HG03135 (cell line): ENCODE measurements at regions not wholly inside any gene's neighbourhood (a gene's known extent, or its start where the extent isn't known, plus 50 kb on each side); places are given as distances from the start of the nearest gene placed in this dataset.
"Not testable (repeated sequence)": the region's sequence is repeated elsewhere in the genome, so short reads cannot be mapped to it uniquely, and the experiment has no call there.

Source experiments
- ATAC-seq: cut with Tn5 transposase; IDR thresholded peaks from one replicate; pipeline ENCODE4 v1.9.1; 2021; ENCODE audit warnings: mild to moderate bottlenecking, moderate library complexity; ENCODE audit not compliant: unreplicated experiment

DNA sequence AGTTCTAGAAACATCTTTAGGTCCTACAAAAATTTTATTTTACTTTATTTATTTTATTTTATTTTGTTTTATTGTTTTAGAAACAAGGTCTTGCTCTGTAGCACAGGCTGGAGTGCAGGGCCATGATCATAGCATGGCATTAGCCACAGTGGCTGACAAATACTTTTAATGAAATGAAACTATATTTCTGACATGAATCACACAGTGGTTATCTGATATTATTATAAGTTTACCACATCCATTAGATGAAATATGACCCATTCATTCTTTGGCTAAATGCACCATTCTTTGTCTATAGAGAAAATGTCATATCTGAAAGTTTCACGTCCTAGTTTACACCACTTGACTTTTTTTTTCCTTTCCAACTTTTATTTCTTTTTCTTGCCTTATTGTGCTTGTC, 613.4 kb upstream of the ADAMTS5 start:
- ATAC-seq = no peak

- no peak for ATAC-seq
Observed at GRCh38 chr21:27578741-27579265, 611.9 kb upstream of the ADAMTS5 start.

- ATAC-seq = no peak
Observed at GRCh38 chr21:27572696-27573095, 605.8 kb upstream of the ADAMTS5 start.

DNA sequence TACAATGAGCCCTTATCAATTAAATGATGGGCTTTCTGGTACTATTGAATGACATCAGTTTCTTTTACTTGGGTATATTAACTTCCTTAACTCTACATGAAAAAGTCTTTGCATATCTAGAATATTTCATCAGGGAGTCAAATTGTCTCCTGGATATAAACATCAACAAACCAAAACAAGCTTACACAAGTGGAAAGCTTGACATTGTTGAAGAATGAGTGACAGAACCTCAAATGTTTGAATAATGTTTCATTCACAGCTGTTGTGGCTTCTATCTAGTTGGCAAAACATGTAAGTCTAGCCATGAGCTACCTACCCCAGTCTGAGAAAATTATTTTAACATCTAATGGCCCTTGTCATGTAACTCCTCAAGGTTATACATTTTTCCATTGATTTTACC, 604.8 kb upstream of the ADAMTS5 start:
- no peak for ATAC-seq

GRCh38 chr21:27570306-27570868, 603.5 kb upstream of the ADAMTS5 start:
- no peak for ATAC-seq

DNA sequence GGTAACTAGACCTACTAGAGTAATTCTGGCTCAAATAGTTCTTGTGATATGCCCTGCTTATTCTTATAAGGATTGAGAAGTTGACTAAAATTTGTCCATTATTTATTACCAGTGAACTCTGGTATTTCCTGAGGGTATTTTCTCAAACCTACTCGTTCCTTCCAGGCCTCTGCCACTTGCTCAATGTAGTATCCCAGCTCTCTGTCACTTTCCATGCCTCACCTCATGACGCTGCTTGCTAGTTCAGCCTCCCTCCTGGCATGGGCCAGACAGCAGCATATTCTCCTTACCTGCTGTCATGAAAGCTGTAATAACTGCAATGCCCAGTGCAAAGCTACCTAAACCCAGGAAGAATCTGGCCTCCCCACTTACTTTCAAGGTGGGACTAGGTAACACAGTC, 602.9 kb upstream of the ADAMTS5 start:
- no peak for ATAC-seq

- ATAC-seq = no peak
Observed at GRCh38 chr21:27569091-27569490, 602.2 kb upstream of the ADAMTS5 start.

GRCh38 chr21:27567381-27567780, 600.5 kb upstream of the ADAMTS5 start:
- ATAC-seq = no peak

GRCh38 chr21:27566521-27566920, 599.6 kb upstream of the ADAMTS5 start:
- ATAC-seq = no peak

GRCh38 chr21:27565364-27565763, 598.5 kb upstream of the ADAMTS5 start:
- no peak for ATAC-seq

DNA sequence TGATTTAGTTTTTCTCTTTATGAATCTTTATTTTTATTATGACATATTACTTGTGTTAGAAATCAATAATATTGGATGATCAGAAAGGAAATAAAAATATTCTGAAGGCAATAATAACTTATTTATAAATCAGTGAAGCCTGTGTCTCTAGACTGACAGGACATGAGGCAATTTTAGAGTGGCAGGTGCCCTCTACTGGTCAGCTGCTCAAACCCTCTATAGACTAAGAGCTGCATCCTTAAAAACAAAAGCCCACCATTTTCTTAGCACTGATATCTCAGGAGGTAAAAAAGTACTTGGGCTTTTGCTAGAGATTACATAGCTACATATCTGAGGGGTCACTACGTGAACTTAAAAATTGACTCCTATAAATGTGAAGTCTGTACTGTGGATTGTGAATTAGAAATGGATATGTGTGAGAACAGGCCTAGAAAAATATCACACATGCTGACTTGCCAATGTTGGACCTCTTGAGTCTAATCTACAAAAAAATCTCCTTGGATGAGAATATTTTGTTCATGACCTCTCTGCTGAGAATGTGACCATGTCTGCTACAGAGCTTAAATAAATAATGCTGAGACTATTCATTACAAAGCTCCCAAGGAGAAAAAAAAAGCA, 597.9 kb upstream of the ADAMTS5 start:
- ATAC-seq = no peak

GRCh38 chr21:27562303-27562702, 595.4 kb upstream of the ADAMTS5 start:
- no peak for ATAC-seq

- ATAC-seq = no peak
Observed at GRCh38 chr21:27561116-27561515, 594.2 kb upstream of the ADAMTS5 start.

DNA sequence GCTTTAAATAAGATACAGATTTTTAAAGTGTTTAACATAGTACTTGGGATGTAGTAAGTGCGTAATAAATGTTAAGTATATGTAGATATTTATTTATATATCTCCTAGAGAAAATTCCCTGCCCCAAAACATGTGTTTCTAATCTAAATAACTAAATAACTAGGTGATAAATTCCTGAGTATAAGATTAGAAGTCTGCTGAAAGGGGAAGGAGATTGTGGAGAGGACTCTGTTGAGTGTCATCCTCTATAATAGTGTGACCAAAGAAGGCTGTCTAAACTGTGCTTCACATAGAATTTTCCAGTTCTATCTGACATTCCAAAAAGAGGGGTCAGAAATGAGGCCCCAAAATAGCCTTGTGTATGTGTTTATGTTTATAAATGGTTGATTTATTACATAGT, 590.5 kb upstream of the ADAMTS5 start:
- no peak for ATAC-seq

GRCh38 chr21:27555996-27556395, 589.1 kb upstream of the ADAMTS5 start:
- ATAC-seq = no peak

- no peak for ATAC-seq
Observed at GRCh38 chr21:27550287-27550686, 583.4 kb upstream of the ADAMTS5 start.

DNA sequence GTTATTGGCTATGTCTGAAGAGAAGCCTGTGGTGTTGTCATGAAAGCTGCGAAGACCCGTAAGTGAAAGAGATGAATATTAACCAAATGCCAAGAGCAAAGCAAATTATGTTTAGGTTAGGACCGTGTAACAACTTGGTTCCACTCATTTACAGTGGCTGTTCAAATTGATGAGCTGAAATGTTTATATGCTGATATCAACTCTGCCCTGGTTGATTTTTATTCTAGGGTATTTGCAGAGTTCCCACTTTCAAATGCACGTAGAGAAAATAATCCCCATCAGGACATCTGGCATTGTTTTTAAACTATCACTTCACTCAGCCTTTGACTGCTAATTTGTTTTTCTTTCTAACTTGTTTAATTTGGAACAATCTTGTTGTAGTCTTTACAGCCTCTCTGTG, 581.6 kb upstream of the ADAMTS5 start:
- ATAC-seq = no peak

GRCh38 chr21:27545754-27546349, 579.0 kb upstream of the ADAMTS5 start:
- ATAC-seq = no peak

GRCh38 chr21:27542126-27542525, 575.2 kb upstream of the ADAMTS5 start:
- not testable (repeated sequence) for ATAC-seq

GRCh38 chr21:27536319-27536718, 569.4 kb upstream of the ADAMTS5 start:
- no peak for ATAC-seq

- ATAC-seq = no peak
Observed at GRCh38 chr21:27535188-27535587, 568.3 kb upstream of the ADAMTS5 start.

- ATAC-seq = no peak
Observed at GRCh38 chr21:27534206-27534605, 567.3 kb upstream of the ADAMTS5 start.
